ENCODE measurements at regions not wholly inside any gene's neighbourhood (a gene's known extent, or its start where the extent isn't known, plus 50 kb on each side); places are given as distances from the start of the nearest gene placed in this dataset.

DNA sequence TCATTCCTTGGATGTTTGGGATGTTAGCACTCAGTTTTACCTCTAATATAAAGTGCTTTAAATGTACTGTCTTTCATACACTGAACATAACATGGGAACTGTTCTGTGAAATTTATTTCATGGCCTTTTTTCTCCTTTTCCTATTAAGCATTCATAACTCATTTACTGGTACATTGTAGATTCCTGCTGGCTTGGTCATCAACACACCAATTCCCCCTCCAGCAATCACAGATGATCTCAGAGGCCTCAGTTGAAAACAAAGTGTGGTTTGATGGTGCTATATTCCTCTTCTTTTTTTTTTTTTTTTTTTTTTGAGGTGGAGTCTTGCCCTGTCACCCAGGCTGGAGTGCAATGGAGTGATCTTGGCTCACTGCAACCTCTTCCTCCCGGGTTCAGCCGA is 61.9 kb upstream of the FAM47B start:
- H3K27ac ChIP-seq = no peak overlapping the region
- TF ChIP-seq ZFX (IDR thresholded peaks at IDR 0.05) = no peak
- TF ChIP-seq, protein P1, sequence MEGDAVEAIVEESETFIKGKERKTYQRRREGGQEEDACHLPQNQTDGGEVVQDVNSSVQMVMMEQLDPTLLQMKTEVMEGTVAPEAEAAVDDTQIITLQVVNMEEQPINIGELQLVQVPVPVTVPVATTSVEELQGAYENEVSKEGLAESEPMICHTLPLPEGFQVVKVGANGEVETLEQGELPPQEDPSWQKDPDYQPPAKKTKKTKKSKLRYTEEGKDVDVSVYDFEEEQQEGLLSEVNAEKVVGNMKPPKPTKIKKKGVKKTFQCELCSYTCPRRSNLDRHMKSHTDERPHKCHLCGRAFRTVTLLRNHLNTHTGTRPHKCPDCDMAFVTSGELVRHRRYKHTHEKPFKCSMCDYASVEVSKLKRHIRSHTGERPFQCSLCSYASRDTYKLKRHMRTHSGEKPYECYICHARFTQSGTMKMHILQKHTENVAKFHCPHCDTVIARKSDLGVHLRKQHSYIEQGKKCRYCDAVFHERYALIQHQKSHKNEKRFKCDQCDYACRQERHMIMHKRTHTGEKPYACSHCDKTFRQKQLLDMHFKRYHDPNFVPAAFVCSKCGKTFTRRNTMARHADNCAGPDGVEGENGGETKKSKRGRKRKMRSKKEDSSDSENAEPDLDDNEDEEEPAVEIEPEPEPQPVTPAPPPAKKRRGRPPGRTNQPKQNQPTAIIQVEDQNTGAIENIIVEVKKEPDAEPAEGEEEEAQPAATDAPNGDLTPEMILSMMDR (conservative IDR thresholded peaks at IDR 0.05) = no peak

DNA sequence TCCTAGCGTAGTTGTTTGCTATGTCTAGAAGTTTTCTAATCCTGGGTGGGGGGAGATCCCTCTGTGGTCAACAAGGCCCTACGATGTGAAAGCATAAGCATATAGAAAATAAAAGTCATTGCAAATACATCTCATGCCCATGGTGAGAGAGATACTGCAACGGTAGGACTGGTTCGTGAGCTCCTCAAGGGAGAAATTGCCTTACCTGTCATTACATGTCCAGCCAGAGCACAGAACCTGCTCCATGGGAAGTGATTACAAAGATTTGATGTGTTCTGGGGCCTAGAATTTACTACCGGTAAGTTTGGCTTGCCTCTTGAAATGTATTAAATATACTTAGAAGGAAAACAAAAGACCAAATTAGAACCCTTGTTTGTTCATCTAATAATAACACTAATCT is 60.9 kb upstream of the FAM47B start:
- H3K27ac ChIP-seq = no peak overlapping the region
- TF ChIP-seq, protein P1 (conservative IDR thresholded peaks at IDR 0.05) = no peak
- TF ChIP-seq ZFX (IDR thresholded peaks at IDR 0.05) = no peak

DNA sequence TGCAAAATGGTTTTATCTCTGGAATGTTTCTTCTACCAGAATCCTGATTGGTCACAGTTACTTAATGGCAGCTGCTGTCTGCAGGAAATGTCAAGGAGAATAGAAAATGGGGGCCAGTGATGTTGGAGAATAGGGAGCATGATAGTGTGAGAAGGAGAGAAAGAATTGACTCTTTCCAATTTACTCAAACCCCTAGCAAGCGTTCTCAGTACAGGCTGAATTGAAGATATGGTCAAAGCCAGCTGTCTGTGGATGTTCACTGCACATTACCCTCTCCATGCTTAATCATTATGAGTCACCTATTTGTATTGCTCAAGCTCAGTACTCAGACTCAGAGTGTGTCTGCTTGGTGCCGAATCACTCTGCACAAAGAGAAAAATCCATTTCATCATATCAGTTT is 57.8 kb upstream of the FAM47B start:
- TF ChIP-seq, protein P1 (conservative IDR thresholded peaks at IDR 0.05) = no peak
- TF ChIP-seq ZFX (IDR thresholded peaks at IDR 0.05) = no peak
- H3K27ac ChIP-seq = no peak overlapping the region

DNA sequence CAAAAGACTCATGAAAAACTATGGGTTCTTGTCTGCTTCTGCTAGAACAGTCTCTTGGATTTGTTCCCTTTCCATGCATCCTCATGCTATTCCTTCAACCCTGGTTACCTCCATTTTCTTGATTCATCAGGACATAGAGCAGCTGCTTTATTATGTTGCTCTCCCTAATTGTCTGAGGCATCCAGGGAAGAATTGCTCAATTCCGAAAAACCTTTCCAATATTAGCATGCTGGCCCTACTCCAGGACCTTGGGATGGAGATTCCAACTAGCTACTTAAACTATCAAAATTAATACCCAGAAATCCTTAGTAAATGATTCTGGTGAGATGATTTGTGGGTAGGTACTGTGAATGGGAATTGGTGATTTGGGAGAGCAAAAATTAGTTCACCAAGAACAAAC is 56.6 kb upstream of the FAM47B start:
- no peak overlapping the region for H3K27ac ChIP-seq
- no peak for TF ChIP-seq ZFX (IDR thresholded peaks at IDR 0.05)
- TF ChIP-seq, protein P1 (conservative IDR thresholded peaks at IDR 0.05) = no peak

DNA sequence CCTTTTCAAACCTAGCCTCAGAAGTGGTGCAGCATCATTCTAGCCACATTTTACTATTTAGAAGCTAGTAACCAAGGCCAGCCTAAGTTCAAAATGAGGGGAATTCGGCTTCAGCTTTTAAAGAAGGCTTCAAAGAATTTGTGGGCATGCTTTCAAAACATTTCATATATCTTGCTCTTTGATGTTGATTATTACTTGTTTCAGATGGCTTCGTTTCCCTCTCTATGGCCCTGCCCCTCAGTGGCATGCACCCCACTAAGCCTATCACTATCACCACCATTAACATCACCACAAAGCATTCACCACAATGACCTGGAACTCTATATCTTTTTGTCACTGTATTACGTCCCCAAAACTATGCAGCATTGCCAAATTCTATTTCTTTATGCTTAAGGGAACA is 51.2 kb upstream of the FAM47B start:
- H3K27ac ChIP-seq = no peak overlapping the region
- TF ChIP-seq ZFX (IDR thresholded peaks at IDR 0.05) = no peak
- TF ChIP-seq, protein P1 (conservative IDR thresholded peaks at IDR 0.05) = no peak

All from C4-2B (cell line).